GM06990 (cell line): ENCODE measurements at regions not wholly inside any gene's neighbourhood (a gene's known extent, or its start where the extent isn't known, plus 50 kb on each side); places are given as distances from the start of the nearest gene placed in this dataset.
"Not testable (repeated sequence)": the region's sequence is repeated elsewhere in the genome, so short reads cannot be mapped to it uniquely, and the experiment has no call there.

ENCODE experiments used
- DNase-seq: peaks from one replicate; pipeline ENCODE4 v3.0.0-alpha.2; 2011; ENCODE audit not compliant: insufficient read length; ENCODE audit errors: extremely low read depth
- H3K27me3 ChIP-seq: replicated peaks from 2 replicates; pipeline ENCODE4 v1.6.0; 2011; ENCODE audit warnings: low read length; ENCODE audit not compliant: control insufficient read depth, insufficient read depth
- H3K36me3 ChIP-seq: 2 replicates; pipeline ENCODE4 v1.5.1; 2011; ENCODE audit warnings: low read length; ENCODE audit not compliant: control insufficient read depth, insufficient read depth
- H3K4me3 ChIP-seq: replicated peaks from 2 replicates; pipeline ENCODE4 v1.5.1; 2011; ENCODE audit warnings: low read depth, mild to moderate bottlenecking, control low read depth, low read length
- TF ChIP-seq, protein P1 (sequence below): IDR thresholded peaks from 2 replicates; pipeline ENCODE4 v1.5.1; 2011; ENCODE audit warnings: low read length, control low read depth, mild to moderate bottlenecking, inconsistent platforms; ENCODE audit not compliant: insufficient read depth, poor library complexity, severe bottlenecking

DNA sequence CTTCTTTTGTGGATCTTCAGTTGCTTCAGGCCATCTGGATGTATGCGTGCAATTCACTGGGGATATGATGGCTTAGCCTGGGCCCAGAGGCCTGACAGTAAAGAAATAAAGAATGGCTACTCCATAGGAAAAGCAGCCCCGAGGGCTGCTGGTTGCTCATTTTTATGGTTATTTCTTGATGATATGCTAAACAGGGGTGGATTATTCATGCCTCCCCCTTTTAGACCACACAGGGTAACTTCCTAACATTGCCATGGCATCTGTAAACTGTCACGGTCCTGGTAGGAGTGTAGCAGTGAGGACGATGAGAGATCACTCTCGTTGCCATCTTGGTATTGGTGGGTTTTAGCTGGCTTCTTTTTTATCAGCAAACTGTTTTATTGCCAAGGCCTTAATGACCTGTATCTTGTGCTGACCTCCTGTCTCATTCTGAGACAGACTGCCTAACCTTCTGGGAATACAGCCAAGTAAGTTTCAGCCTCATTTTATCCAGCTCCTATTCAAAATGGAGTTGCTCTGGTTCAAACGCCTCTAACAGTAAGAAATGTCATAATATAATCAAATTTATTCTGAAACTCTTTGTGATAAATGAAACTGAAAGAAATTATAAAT, 60.5 kb downstream of the DSEL start:
- DNase-seq = no peak
- Histone ChIP-seq H3K4me3 (no peak overlapping the region), H3K27me3 (no peaks in the 10 kb centered on the region), H3K36me3 (no peaks in the 10 kb centered on the region)
- TF ChIP-seq, protein P1, sequence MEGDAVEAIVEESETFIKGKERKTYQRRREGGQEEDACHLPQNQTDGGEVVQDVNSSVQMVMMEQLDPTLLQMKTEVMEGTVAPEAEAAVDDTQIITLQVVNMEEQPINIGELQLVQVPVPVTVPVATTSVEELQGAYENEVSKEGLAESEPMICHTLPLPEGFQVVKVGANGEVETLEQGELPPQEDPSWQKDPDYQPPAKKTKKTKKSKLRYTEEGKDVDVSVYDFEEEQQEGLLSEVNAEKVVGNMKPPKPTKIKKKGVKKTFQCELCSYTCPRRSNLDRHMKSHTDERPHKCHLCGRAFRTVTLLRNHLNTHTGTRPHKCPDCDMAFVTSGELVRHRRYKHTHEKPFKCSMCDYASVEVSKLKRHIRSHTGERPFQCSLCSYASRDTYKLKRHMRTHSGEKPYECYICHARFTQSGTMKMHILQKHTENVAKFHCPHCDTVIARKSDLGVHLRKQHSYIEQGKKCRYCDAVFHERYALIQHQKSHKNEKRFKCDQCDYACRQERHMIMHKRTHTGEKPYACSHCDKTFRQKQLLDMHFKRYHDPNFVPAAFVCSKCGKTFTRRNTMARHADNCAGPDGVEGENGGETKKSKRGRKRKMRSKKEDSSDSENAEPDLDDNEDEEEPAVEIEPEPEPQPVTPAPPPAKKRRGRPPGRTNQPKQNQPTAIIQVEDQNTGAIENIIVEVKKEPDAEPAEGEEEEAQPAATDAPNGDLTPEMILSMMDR = no peak

DNA sequence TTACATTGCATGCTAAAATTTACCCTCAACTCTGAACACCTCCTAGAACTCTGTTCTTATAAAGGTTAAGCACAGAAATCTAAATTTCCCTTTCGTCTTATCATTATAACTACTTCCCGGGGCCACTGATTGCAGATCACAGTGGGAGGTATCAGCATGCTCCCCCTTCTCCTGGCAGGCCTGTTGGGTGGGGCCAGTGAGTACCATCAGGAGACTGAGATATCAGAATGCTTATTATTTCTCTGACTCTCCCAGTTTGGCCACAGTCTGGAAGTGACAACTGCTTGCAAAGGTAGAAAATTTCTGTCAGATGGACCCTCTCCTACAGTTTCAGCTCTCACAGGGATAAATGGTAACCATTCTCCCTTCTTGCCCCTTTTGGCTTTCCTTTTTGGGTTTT, 62.6 kb downstream of the DSEL start:
- Histone ChIP-seq H3K4me3 (no peak overlapping the region), H3K36me3 (no peaks in the 10 kb centered on the region), H3K27me3 (no peaks in the 10 kb centered on the region)
- TF ChIP-seq, protein P1 = no peak
- DNase-seq = no peak

DNA sequence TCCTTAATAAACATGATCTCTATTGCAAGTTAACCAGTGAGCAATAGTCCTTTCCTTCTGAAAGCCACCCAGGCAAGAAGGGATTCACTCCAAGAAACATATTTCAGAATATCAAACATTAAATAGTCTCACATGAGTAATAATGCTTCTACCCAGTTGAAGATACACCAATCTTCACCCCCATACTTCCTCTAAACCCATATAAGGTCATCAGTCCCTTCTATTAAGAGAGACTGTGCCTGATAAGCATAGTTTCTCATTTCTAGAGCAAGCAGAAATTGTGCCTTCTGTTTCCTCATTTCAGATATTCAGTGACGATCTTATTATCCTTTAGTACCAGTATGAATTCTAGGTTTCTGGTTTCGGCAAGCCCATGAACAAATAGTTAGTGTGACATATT, 64.6 kb downstream of the DSEL start:
- Histone ChIP-seq H3K27me3 (no peaks in the 10 kb centered on the region), H3K36me3 (no peaks in the 10 kb centered on the region), H3K4me3 (no peak overlapping the region)
- TF ChIP-seq, protein P1 = no peak
- DNase-seq = no peak

DNA sequence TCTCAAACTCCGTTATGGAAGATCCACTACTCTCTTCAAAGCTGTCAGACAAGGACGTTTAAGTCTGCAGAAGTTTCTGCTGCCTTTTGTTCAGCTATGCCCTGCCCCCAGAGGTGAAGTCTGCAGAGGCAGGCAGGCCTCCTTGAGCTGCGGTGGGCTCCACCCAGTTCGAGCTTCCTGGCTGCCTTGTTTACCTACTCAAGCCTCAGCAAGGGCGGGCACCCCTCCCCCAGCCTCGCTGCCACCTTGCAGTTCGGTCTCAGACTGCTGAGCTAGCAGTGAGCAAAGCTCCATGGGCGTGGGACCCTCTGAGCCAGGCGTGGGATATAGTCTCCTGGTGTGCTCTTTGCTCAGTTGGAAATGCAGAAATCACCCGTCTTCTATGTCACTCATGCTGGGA, 65.4 kb downstream of the DSEL start:
- H3K4me3 ChIP-seq = not testable (repeated sequence)

DNA sequence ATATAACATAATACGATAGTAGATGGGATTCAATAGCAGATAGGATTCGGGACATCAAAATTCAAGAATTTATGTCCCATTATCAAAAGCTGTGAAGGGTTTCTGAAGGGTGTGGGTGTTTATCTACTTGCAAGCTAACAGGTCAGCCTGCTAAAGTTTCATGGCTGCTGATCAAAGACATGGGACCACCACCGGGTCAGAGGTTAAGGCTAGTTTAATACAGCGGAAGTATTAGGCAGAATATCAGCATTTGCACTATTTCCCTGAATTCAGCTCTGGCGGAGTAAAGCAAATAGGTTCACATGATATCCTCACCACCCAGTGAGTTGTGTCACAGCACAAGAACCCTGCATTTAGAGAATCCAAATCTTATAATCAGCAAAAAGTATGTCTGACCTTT, 82.5 kb downstream of the DSEL start:
- TF ChIP-seq, protein P1 = no peak
- no peak for DNase-seq
- H3K27me3 ChIP-seq = no peaks in the 10 kb centered on the region
- H3K36me3 ChIP-seq = no peaks in the 10 kb centered on the region
- no peak overlapping the region for H3K4me3 ChIP-seq

More for the DNA sequence above, 65.4 kb downstream of the DSEL start:
- H3K36me3 ChIP-seq, H3K27me3 ChIP-seq, DNase-seq: not testable (repeated sequence)

DNA sequence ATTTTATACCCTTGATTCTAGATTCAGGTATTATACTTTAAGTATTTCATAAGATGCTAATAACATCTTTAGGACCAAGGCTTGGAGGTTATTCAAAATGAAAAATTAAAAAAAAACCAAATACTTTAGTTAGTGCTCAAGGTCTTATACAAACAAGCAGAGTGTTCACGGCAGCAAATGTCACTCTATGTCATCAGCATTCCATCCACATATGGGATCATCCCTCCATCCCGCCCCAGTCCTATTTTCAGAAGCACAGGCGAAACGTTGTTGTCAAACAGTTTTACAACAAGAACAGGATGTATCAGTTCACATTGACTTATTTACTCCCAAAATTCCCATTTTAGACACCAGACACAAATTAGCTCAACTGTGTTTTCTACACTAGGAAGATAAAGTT, 83.7 kb downstream of the DSEL start:
- TF ChIP-seq, protein P1 = no peak
- H3K27me3 ChIP-seq = no peaks in the 10 kb centered on the region
- H3K36me3 ChIP-seq = no peaks in the 10 kb centered on the region
- DNase-seq = no peak
- H3K4me3 ChIP-seq = no peak overlapping the region
